NCI-H510A (cell line): ENCODE measurements at regions not wholly inside any gene's neighbourhood (a gene's known extent, or its start where the extent isn't known, plus 50 kb on each side); places are given as distances from the start of the nearest gene placed in this dataset.

Source experiments
- DNase-seq: peaks from one replicate; lab custom pipeline; 2025; lab: John Stamatoyannopoulos, UW

DNA sequence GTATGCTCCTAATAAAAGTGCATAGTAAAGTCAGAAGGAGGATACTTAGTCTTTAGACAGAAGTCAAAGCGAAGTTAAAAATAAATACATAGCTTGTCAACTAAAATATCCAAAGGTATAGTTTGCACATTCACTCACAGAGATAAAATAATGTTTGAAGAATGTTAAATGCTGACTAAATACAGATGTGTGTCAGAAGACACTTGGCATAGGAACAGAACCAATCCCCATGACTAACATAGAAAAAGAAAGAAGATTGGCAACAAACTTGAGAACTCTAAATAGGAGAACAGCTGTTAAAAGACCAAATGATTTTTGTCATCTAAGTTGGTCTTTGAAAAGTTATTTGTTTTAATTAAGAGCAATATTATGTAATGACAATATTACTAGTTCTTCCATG lies 1172.1 kb upstream of the RAG2 start:
- no peak for DNase-seq

GRCh38 chr11:37762079-37762478 lies 1164.0 kb upstream of the RAG2 start:
- no peak for DNase-seq

DNA sequence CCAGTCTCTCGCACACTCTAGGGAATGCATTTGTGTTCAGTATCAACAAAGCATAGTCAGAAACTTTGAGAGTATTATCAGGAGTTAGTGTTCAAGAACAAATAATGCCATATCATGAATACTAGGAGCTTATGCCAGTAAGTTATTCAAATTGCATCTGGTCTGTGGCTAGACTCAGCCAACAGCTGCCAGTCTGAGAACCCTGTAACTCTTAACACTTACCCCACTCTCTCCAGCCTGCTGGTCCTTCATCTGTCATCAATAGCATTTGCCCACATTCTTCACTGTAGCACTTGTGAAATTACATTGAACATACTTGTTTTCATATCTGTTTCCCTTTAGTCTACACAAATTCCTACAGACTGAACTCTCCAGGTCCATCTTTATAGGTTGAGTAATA lies 1157.5 kb upstream of the RAG2 start:
- DNase-seq: no peak

GRCh38 chr11:37748641-37749040 lies 1150.6 kb upstream of the RAG2 start:
- DNase-seq: no peak

- no peak for DNase-seq
Observed at GRCh38 chr11:37747121-37747520, 1149.1 kb upstream of the RAG2 start.

DNA sequence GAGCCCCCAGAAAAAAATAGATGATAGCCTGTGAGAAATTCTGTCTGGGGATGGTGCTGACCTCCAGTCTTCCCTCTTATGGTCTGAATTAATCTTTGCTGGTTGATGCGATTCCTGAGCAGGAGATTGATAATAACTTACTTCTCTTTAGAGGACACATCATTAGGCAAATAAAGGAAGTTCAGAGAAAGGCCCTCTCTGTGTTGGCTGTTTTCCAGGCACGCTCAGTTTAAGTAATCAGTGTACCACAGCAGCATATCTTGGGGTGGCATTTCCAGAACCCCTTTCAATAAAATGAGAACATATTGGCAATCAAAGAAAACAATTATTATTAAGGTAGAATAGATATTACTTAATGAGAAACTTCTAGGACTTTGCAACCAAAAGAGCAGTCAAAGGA lies 1129.3 kb upstream of the RAG2 start:
- DNase-seq: no peak

DNA sequence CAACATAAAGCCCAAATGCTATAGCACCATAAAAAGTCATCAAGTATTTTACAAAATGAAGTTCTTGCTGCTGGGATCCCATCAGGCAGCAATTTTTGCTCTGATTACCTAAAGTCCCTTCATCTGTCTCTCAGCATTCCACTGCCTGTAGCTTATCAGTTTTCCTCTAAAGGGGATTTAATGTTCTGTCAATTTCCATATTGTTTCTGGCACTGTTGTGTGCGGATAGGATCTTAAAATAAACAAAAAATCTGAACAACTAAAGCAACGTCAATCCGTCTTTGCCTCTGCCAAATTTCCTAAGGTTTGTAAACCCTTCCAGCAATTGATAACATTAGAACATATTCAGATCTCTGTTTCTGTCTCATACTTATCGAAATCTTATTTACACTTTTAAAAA lies 1126.3 kb upstream of the RAG2 start:
- DNase-seq: no peak

GRCh38 chr11:37721485-37721884 lies 1123.4 kb upstream of the RAG2 start:
- no peak for DNase-seq

GRCh38 chr11:37718431-37718999 lies 1120.5 kb upstream of the RAG2 start:
- DNase-seq: no peak

- DNase-seq: no peak
Observed at GRCh38 chr11:37712251-37712650, 1114.2 kb upstream of the RAG2 start.

DNA sequence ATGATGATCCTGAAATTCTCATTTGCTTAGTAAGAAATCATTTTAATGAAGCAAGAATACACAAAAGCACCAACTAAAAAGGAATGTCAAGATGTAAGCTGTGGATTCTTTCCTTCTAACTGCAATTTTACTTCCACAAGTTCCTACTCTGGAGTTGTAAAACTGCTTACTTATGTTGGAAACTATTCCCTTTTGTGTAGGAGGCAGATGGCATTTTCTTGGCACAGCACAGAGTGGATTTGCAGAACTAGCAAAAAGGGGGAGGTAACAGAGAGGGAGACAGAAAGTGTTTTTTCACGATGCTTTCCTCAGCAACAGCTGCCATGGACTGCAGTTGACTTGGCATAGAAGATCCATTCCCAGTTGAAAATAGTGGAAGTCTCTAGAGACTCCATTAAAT lies 1112.0 kb upstream of the RAG2 start:
- DNase-seq: no peak

- no peak for DNase-seq
Observed at GRCh38 chr11:37704791-37705190, 1106.8 kb upstream of the RAG2 start.

- no peak for DNase-seq
Observed at GRCh38 chr11:37699644-37700043, 1101.6 kb upstream of the RAG2 start.

GRCh38 chr11:37695283-37695682 lies 1097.2 kb upstream of the RAG2 start:
- DNase-seq: no peak

DNA sequence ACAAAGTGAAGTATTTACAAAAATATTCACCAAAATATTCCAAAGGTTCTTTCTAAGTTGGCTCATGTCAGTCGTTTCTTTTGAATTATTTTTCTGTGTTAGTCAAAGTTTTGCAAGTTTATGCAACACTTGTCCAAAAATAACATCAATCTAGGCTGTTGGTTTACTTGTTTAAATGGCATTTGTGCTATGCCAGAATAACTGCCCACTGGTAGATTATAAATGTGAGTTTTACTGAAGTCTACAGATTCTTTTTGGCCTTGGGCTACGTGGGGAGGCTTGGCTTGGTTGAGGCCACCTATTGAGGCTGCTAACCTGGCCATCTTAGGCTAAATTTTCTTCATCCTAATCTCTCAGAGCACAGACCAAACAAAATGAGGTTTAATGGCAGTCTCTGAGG lies 1091.9 kb upstream of the RAG2 start:
- no peak for DNase-seq

DNA sequence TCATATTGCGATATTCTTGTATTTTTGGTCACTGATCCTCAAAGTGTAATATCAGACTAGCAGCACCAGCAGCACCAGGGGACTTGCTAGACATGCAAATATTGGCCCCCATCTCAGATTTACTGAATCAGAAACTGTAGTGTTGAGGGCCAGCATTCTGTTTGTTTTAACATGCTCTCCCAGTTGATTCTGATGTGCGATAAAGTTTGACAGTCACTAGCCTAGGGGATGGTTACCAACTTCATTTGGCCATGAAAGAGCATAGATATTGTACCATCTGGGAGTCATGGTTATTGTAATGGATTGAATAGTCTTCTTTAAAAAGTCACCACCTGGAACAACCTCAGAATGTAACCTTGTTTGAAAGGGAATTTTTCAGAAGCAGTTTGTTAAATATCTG lies 1090.4 kb upstream of the RAG2 start:
- no peak for DNase-seq

- no peak for DNase-seq
Observed at GRCh38 chr11:37687130-37687529, 1089.1 kb upstream of the RAG2 start.

DNA sequence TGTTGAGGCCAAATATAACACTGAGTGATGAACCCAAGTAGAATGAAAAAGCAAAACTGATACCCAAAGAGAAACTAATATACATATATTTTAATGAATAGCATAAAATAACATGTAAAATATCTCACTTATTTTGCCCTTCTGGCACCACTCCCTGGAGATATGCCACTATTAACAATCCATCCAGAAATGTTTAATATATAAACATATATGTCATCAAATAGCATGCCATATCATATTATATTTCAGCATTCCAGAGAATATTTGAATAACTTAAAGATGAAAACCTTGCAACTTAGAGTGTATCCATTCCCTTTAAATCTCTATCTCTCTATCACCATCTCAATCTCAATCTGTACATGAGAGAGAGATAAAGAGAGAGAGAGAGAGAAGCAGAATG lies 1073.3 kb upstream of the RAG2 start:
- no peak for DNase-seq

- no peak for DNase-seq
Observed at GRCh38 chr11:37666960-37667359, 1068.9 kb upstream of the RAG2 start.

DNA sequence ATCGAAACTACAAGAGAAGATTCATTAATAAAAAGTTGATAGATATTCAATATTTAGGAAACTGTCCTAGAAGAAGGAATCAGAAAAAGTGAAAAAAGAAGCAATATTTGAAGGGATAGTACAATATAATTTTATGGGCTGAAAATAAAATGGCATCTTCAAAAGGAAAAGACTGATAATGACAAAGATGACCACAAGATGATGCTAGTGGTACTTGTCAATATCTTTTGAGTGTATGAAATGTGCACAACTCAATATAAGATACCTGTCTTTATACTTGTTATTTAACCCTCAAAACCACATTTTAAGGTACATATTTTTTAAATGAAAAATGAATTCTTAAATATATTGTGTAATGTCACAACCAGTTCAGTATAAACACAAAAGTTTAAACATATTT lies 1059.6 kb upstream of the RAG2 start:
- no peak for DNase-seq

DNA sequence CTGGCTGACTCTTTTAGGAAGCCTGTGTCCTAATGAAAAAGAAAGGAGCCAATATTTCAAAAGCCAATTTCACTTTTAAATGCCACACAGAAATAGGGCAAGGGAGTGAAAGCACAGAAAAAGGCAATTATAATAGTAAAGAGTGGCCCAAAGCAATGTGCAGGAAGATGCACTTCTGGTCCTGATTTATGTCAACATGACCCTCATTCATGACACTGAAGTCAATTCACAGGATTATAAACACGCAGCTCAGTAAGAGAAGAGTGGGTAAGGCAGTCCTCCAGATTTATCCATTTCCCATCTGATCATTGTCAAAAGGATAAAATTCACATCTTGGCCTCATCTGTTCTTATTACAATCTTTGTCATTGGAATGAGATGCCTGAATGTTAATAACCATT lies 1049.7 kb upstream of the RAG2 start:
- no peak for DNase-seq

DNA sequence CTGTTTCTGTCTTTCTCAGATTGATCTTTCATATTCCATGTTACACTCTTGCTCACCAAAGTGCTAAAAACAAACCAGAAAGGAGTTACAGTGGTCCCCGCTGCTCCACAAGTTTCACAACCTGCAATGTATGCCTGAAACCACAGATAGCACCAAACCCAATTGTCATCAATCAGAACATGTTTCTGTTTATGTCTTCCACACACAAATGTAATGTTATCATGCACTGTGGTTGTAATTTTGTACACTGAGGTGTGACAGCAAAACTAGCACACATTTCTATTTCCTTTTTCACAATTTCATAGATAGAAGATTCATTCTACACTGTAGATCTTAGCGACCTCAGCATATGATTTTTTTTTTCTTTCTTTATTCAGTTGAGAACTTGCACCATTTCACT lies 1045.9 kb upstream of the RAG2 start:
- DNase-seq: no peak

- DNase-seq: no peak
Observed at GRCh38 chr11:37642296-37642695, 1044.3 kb upstream of the RAG2 start.

- no peak for DNase-seq
Observed at GRCh38 chr11:37632748-37633147, 1034.7 kb upstream of the RAG2 start.

- DNase-seq: no peak
Observed at GRCh38 chr11:37630866-37631265, 1032.8 kb upstream of the RAG2 start.
